Duodenal mucosa (tissue), 2 donors: ENCODE measurements at regions not wholly inside any gene's neighbourhood (a gene's known extent, or its start where the extent isn't known, plus 50 kb on each side); places are given as distances from the start of the nearest gene placed in this dataset.
"Not testable (repeated sequence)": the region's sequence is repeated elsewhere in the genome, so short reads cannot be mapped to it uniquely, and the experiment has no call there.

Experiments used
- H3K27ac ChIP-seq: one replicate; pipeline ENCODE4 v1.7.0; 2013; ENCODE audit warnings: low read depth, low read length
- H3K27me3 ChIP-seq, 2 donors: one replicate each; pipeline ENCODE4 v1.7.0; 2013; ENCODE audit warnings: low read length in 2 of 2, control low read depth in 1 of 2; ENCODE audit not compliant: insufficient read depth in 2 of 2, control insufficient read depth in 1 of 2
- H3K36me3 ChIP-seq, 2 donors: one replicate each; pipeline ENCODE4 v1.7.0; 2013; ENCODE audit warnings: low read length in 2 of 2, control low read depth in 1 of 2; ENCODE audit not compliant: insufficient read depth in 2 of 2, control insufficient read depth in 1 of 2
- H3K4me1 ChIP-seq, 2 donors: one replicate each; pipeline ENCODE4 v1.7.0; 2013; ENCODE audit warnings: low read length in 2 of 2, control low read depth in 1 of 2; ENCODE audit not compliant: insufficient read depth in 2 of 2, control insufficient read depth in 1 of 2
- H3K4me3 ChIP-seq, 2 donors: one replicate each; pipeline ENCODE4 v1.7.0; 2013; ENCODE audit warnings: low read length in 2 of 2, low read depth in 1 of 2
- H3K9ac ChIP-seq, 2 donors: one replicate each; pipeline ENCODE4 v1.7.0; 2013; ENCODE audit warnings: low read length in 2 of 2, low read depth in 1 of 2
- H3K9me3 ChIP-seq, 2 donors: one replicate each; pipeline ENCODE4 v1.7.0; 2013; ENCODE audit warnings: low read length in 2 of 2, control low read depth in 1 of 2; ENCODE audit not compliant: control insufficient read depth in 1 of 2

GRCh38 chr6:78797270-78797669, 70.1 kb upstream of the IRAK1BP1 start:
- Histone ChIP-seq H3K4me3 (no peak overlapping the region), H3K36me3 (no peaks in the 10 kb centered on the region), H3K9ac (no peak overlapping the region), H3K27me3 (no peaks in the 10 kb centered on the region), H3K9me3 (no peaks in the 10 kb centered on the region), H3K27ac (no peak overlapping the region), H3K4me1 (no peaks in the 10 kb centered on the region)

- H3K4me1 ChIP-seq = no peaks in the 10 kb centered on the region
- no peak overlapping the region for H3K27ac ChIP-seq
Measured at GRCh38 chr6:78799682-78800081, 67.7 kb upstream of the IRAK1BP1 start.

GRCh38 chr6:78806792-78807191, 60.6 kb upstream of the IRAK1BP1 start:
- not testable (repeated sequence) for H3K9ac ChIP-seq, H3K9me3 ChIP-seq, H3K4me3 ChIP-seq, H3K27ac ChIP-seq, H3K4me1 ChIP-seq, H3K36me3 ChIP-seq, H3K27me3 ChIP-seq

More at GRCh38 chr6:78799682-78800081, 67.7 kb upstream of the IRAK1BP1 start:
- Histone ChIP-seq H3K9me3 (no peaks in the 10 kb centered on the region), H3K9ac (no peak overlapping the region), H3K36me3 (no peaks in the 10 kb centered on the region), H3K4me3 (no peak overlapping the region), H3K27me3 (no peaks in the 10 kb centered on the region)

GRCh38 chr6:78807655-78808355, 59.5 kb upstream of the IRAK1BP1 start:
- H3K27ac ChIP-seq, H3K36me3 ChIP-seq, H3K4me1 ChIP-seq, H3K4me3 ChIP-seq, H3K9ac ChIP-seq, H3K9me3 ChIP-seq, H3K27me3 ChIP-seq: not testable (repeated sequence)

GRCh38 chr6:78808356-78808891, 58.9 kb upstream of the IRAK1BP1 start:
- Histone ChIP-seq H3K9ac (no peak overlapping the region), H3K4me3 (no peak overlapping the region), H3K36me3 (no peaks in the 10 kb centered on the region), H3K4me1 (peaks cover 3 to 6% of the 10 kb centered on the region in 2 donors), H3K9me3 (no peaks in the 10 kb centered on the region), H3K27ac (no peak overlapping the region), H3K27me3 (no peaks in the 10 kb centered on the region)

- no peaks in the 10 kb centered on the region for H3K9me3 ChIP-seq
- H3K4me1 ChIP-seq = peaks cover 3 to 6% of the 10 kb centered on the region in 2 donors
Measured at GRCh38 chr6:78808933-78809332, 58.4 kb upstream of the IRAK1BP1 start.

GRCh38 chr6:78810146-78810545, 57.2 kb upstream of the IRAK1BP1 start:
- no peak overlapping the region for H3K4me3 ChIP-seq
- no peaks in the 10 kb centered on the region for H3K27me3 ChIP-seq
- H3K9ac ChIP-seq = no peak overlapping the region
- peaks cover 0 to 2% of the 10 kb centered on the region in 2 donors for H3K9me3 ChIP-seq
- H3K27ac ChIP-seq = no peak overlapping the region
- no peaks in the 10 kb centered on the region for H3K36me3 ChIP-seq
- peaks cover 3 to 6% of the 10 kb centered on the region in 2 donors for H3K4me1 ChIP-seq

More at GRCh38 chr6:78808933-78809332, 58.4 kb upstream of the IRAK1BP1 start:
- Histone ChIP-seq H3K36me3 (no peaks in the 10 kb centered on the region), H3K27ac (no peak overlapping the region), H3K9ac (no peak overlapping the region), H3K27me3 (no peaks in the 10 kb centered on the region), H3K4me3 (no peak overlapping the region)

GRCh38 chr6:78810698-78811097, 56.7 kb upstream of the IRAK1BP1 start:
- Histone ChIP-seq H3K4me3 (no peak overlapping the region), H3K27me3 (no peaks in the 10 kb centered on the region), H3K27ac (no peak overlapping the region), H3K9ac (no peak overlapping the region), H3K9me3 (peaks cover 0 to 6% of the 10 kb centered on the region in 2 donors), H3K36me3 (no peaks in the 10 kb centered on the region), H3K4me1 (peaks cover 3 to 6% of the 10 kb centered on the region in 2 donors)
